ENCODE measurements at regions not wholly inside any gene's neighbourhood (a gene's known extent, or its start where the extent isn't known, plus 50 kb on each side); places are given as distances from the start of the nearest gene placed in this dataset.

DNA sequence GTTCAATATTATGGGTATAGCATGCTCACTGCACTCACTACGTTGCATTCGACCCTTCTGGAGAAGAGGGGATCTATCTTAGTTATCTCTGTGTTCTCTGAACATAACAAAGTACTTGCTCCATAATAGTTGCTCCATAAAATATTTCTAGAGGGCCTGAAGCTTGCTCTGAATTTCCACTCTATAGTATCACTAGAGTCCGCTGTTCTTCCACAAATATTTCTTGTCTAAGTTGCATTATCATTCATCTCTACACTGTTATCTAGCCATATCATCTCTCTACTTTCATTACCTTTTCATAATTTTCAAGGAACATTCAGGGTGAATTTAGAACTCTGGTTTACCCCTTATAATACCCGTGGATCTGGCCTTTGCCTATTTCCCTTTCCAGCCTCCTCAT is 246.1 kb upstream of the PDE3A start:
- Mint-ChIP-seq H3K4me1 (peaks cover 4% of the 10 kb centered on the region), H3K4me3 (no peak overlapping the region), H3K9me3 (peaks cover 3% of the 10 kb centered on the region), H3K27ac (no peak overlapping the region), H3K27me3 (ENCODE audit: low read depth) (no peaks in the 10 kb centered on the region), H3K36me3 (no peaks in the 10 kb centered on the region)
- ChIA-PET POLR2A (no interaction called here), CTCF (interaction anchor here (1.3 kb wide), 1 partner anchor 207 kb away, joined by 3 read pairs; no protein-coding TSS in a partner anchor)
- TF ChIP-seq, protein P1, sequence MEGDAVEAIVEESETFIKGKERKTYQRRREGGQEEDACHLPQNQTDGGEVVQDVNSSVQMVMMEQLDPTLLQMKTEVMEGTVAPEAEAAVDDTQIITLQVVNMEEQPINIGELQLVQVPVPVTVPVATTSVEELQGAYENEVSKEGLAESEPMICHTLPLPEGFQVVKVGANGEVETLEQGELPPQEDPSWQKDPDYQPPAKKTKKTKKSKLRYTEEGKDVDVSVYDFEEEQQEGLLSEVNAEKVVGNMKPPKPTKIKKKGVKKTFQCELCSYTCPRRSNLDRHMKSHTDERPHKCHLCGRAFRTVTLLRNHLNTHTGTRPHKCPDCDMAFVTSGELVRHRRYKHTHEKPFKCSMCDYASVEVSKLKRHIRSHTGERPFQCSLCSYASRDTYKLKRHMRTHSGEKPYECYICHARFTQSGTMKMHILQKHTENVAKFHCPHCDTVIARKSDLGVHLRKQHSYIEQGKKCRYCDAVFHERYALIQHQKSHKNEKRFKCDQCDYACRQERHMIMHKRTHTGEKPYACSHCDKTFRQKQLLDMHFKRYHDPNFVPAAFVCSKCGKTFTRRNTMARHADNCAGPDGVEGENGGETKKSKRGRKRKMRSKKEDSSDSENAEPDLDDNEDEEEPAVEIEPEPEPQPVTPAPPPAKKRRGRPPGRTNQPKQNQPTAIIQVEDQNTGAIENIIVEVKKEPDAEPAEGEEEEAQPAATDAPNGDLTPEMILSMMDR (IDR thresholded peaks at IDR 0.05): no peak
- no peak for TF ChIP-seq SP1 (CRISPR knock-in tag; conservative IDR thresholded peaks at IDR 0.05)
- TF ChIP-seq, protein P2, sequence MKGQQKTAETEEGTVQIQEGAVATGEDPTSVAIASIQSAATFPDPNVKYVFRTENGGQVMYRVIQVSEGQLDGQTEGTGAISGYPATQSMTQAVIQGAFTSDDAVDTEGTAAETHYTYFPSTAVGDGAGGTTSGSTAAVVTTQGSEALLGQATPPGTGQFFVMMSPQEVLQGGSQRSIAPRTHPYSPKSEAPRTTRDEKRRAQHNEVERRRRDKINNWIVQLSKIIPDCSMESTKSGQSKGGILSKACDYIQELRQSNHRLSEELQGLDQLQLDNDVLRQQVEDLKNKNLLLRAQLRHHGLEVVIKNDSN (CRISPR knock-in tag; IDR thresholded peaks at IDR 0.05): no peak
- ATAC-seq (no peak), DNase-seq (ENCODE audit: low spot score) (no peak)

DNA sequence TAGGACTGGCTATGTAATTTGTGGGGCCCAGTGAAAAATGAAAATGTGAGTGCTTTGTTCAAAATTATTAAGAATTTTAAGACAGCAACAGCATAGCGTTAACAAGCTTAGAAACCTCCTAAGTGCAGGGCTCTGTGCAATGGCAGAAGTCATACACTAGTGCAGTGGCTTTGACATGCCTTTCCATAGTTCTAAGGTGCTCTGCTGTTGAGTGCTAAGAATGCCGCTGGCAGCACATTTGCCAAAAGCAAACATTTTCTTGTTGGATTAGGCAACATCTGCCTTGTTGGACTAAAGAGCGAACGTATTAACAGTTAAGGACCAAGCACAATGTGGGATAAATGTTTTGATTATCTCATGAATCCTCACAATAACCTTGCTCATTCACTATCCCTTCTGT is 244.9 kb upstream of the PDE3A start:
- DNase-seq (ENCODE audit: low spot score) (no peak), ATAC-seq (no peak)
- TF ChIP-seq ZNF219 (CRISPR knock-in tag; IDR thresholded peaks at IDR 0.05; ENCODE audit: borderline replicate concordance) (no peak), TP53 (CRISPR knock-in tag; IDR thresholded peaks at IDR 0.05) (no peak), SP1 (CRISPR knock-in tag; conservative IDR thresholded peaks at IDR 0.05) (no peak), ZNF317 (CRISPR knock-in tag; IDR thresholded peaks at IDR 0.05; ENCODE audit: borderline replicate concordance, low read depth) (no peak), ZNF121 (CRISPR knock-in tag; IDR thresholded peaks at IDR 0.05) (no peak), ELF4 (CRISPR knock-in tag; IDR thresholded peaks at IDR 0.05; ENCODE audit: low read depth) (no peak), FOXP1 (CRISPR knock-in tag; IDR thresholded peaks at IDR 0.05; ENCODE audit: borderline replicate concordance) (no peak), NFE2L1 (CRISPR knock-in tag; IDR thresholded peaks at IDR 0.05) (no peak), MYBL2 (CRISPR knock-in tag; IDR thresholded peaks at IDR 0.05) (no peak)
- TF ChIP-seq, protein P3, sequence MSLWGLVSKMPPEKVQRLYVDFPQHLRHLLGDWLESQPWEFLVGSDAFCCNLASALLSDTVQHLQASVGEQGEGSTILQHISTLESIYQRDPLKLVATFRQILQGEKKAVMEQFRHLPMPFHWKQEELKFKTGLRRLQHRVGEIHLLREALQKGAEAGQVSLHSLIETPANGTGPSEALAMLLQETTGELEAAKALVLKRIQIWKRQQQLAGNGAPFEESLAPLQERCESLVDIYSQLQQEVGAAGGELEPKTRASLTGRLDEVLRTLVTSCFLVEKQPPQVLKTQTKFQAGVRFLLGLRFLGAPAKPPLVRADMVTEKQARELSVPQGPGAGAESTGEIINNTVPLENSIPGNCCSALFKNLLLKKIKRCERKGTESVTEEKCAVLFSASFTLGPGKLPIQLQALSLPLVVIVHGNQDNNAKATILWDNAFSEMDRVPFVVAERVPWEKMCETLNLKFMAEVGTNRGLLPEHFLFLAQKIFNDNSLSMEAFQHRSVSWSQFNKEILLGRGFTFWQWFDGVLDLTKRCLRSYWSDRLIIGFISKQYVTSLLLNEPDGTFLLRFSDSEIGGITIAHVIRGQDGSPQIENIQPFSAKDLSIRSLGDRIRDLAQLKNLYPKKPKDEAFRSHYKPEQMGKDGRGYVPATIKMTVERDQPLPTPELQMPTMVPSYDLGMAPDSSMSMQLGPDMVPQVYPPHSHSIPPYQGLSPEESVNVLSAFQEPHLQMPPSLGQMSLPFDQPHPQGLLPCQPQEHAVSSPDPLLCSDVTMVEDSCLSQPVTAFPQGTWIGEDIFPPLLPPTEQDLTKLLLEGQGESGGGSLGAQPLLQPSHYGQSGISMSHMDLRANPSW (CRISPR knock-in tag; conservative IDR thresholded peaks at IDR 0.05; ENCODE audit: low read depth): no peak
- TF ChIP-seq, protein P4, sequence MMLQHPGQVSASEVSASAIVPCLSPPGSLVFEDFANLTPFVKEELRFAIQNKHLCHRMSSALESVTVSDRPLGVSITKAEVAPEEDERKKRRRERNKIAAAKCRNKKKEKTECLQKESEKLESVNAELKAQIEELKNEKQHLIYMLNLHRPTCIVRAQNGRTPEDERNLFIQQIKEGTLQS (CRISPR knock-in tag; conservative IDR thresholded peaks at IDR 0.05): no peak
- TF ChIP-seq, protein P5, sequence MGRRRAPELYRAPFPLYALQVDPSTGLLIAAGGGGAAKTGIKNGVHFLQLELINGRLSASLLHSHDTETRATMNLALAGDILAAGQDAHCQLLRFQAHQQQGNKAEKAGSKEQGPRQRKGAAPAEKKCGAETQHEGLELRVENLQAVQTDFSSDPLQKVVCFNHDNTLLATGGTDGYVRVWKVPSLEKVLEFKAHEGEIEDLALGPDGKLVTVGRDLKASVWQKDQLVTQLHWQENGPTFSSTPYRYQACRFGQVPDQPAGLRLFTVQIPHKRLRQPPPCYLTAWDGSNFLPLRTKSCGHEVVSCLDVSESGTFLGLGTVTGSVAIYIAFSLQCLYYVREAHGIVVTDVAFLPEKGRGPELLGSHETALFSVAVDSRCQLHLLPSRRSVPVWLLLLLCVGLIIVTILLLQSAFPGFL (CRISPR knock-in tag; IDR thresholded peaks at IDR 0.05; ENCODE audit: borderline replicate concordance): no peak
- TF ChIP-seq, protein P6, sequence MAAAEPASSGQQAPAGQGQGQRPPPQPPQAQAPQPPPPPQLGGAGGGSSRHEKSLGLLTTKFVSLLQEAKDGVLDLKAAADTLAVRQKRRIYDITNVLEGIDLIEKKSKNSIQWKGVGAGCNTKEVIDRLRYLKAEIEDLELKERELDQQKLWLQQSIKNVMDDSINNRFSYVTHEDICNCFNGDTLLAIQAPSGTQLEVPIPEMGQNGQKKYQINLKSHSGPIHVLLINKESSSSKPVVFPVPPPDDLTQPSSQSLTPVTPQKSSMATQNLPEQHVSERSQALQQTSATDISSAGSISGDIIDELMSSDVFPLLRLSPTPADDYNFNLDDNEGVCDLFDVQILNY (CRISPR knock-in tag; IDR thresholded peaks at IDR 0.05): no peak
- no peaks in the 10 kb centered on the region for H3K27me3 Mint-ChIP-seq (ENCODE audit: low read depth)
- H3K27ac Mint-ChIP-seq: no peak overlapping the region
- ChIA-PET CTCF (interaction anchor here (1.3 kb wide), 1 partner anchor 208 kb away, joined by 3 read pairs; no protein-coding TSS in a partner anchor), POLR2A (no interaction called here)
- peaks cover 4% of the 10 kb centered on the region for H3K4me1 Mint-ChIP-seq
- H3K9me3 Mint-ChIP-seq: no peaks in the 10 kb centered on the region
- H3K4me3 Mint-ChIP-seq: no peak overlapping the region
- H3K36me3 Mint-ChIP-seq: no peaks in the 10 kb centered on the region
